Prostate gland (tissue), 2 donors: ENCODE measurements at regions not wholly inside any gene's neighbourhood (a gene's known extent, or its start where the extent isn't known, plus 50 kb on each side); places are given as distances from the start of the nearest gene placed in this dataset.

Experiments used
- DNase-seq: peaks from one replicate; pipeline ENCODE4 v3.0.0-alpha.2; 2019; ENCODE audit warnings: low spot score
- H3K27ac ChIP-seq, 2 donors: fragments of 200-600 bp; sonication (generic); 2 replicates each; pipeline ENCODE4 v1.5.1; 2017 to 2019
- H3K27me3 ChIP-seq: fragments of 200-600 bp; sonication (generic); replicated peaks from 2 replicates; pipeline ENCODE4 v1.5.1; 2019; ENCODE audit not compliant: insufficient read depth
- H3K36me3 ChIP-seq, 2 donors: fragments of 200-600 bp; sonication (generic); 1 replicate in 1 of 2; 2 replicates in 1 of 2; pipeline versions ENCODE4 v1.5.1 to v1.8.1; 2017 to 2019
- H3K4me1 ChIP-seq: fragments of 200-600 bp; sonication (generic); replicated peaks from 2 replicates; pipeline ENCODE4 v1.5.1; 2019
- H3K4me3 ChIP-seq, 2 donors: fragments of 200-600 bp; sonication (generic); 2 replicates each; pipeline ENCODE4 v1.5.1; 2017 to 2019
- H3K9me3 ChIP-seq: fragments of 200-600 bp; sonication (generic); 2 replicates; pipeline ENCODE4 v1.5.1; 2017
- POLR2A ChIP-seq: fragments of 450-650 bp; IDR thresholded peaks from one replicate; pipeline ENCODE4 v1.6.1; 2016; ENCODE audit warnings: antibody characterized with exemption, mild to moderate bottlenecking
- POLR2AphosphoS5 ChIP-seq: sonication (generic); formaldehyde crosslinking; IDR thresholded peaks from one replicate; pipeline ENCODE4 v1.6.1; 2017; ENCODE audit warnings: antibody characterized with exemption
- WGBS: methylation state at CpG from one replicate; pipeline ENCODE4 v1.1.5; 2018; 5-methylcytosine and 5-hydroxymethylcytosine counted together
- intact Hi-C: fragments of 100-400 bp; cut with DNase I; formaldehyde crosslinking; loops from one replicate; pipeline ENCODE4 v1.14.2; 2022
- small RNA-seq, 2 donors: library from RNA; depleted of rRNA; stranded (forward); fragments of <200 nt; gene quantifications; one replicate each; pipeline ENCODE3, GENCODE V24; 2016
- TF ChIP-seq, protein P1 (sequence below), 4 experiments: fragments of 200-600 bp in 2 of 4; fragments of 450-650 bp in 2 of 4; sonication (generic) in 2 of 4; IDR thresholded peaks; 1 replicate in 3 of 4; 2 replicates in 1 of 4; pipeline ENCODE4 v1.5.1; 2016 to 2019; ENCODE audit warnings: antibody characterized with exemption in 4 of 4, mild to moderate bottlenecking in 2 of 4, moderate library complexity in 2 of 4

- DNase-seq, result no peak
- Histone ChIP-seq H3K4me1 (no peaks in the 10 kb centered on the region), H3K4me3 (no peak overlapping the region), H3K9me3 (no peaks in the 10 kb centered on the region), H3K27ac (no peak overlapping the region), H3K27me3 (no peaks in the 10 kb centered on the region), H3K36me3 (no peaks in the 10 kb centered on the region)
- intact Hi-C loops, result no loop called here
- WGBS, result 86% methylated on average over 10 of the region's 10 CpGs
- TF ChIP-seq POLR2A (no peak), POLR2AphosphoS5 (no peak)
- TF ChIP-seq, protein P1, sequence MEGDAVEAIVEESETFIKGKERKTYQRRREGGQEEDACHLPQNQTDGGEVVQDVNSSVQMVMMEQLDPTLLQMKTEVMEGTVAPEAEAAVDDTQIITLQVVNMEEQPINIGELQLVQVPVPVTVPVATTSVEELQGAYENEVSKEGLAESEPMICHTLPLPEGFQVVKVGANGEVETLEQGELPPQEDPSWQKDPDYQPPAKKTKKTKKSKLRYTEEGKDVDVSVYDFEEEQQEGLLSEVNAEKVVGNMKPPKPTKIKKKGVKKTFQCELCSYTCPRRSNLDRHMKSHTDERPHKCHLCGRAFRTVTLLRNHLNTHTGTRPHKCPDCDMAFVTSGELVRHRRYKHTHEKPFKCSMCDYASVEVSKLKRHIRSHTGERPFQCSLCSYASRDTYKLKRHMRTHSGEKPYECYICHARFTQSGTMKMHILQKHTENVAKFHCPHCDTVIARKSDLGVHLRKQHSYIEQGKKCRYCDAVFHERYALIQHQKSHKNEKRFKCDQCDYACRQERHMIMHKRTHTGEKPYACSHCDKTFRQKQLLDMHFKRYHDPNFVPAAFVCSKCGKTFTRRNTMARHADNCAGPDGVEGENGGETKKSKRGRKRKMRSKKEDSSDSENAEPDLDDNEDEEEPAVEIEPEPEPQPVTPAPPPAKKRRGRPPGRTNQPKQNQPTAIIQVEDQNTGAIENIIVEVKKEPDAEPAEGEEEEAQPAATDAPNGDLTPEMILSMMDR (IDR thresholded peaks at IDR 0.05), result no peak
These were observed 49.7 kb upstream of the ZNF516 start for GRCh38 chr18:76544511-76545345.

Small RNA genes in the stretch of these regions (small RNA-seq; reads per million reads assigned to genes)
- gene AC139085.1, result 0 reads per million in 2 donors
